Cardiac muscle cell (in vitro differentiated cells and primary cell): ENCODE measurements at regions not wholly inside any gene's neighbourhood (a gene's known extent, or its start where the extent isn't known, plus 50 kb on each side); places are given as distances from the start of the nearest gene placed in this dataset.
"Not testable (repeated sequence)": the region's sequence is repeated elsewhere in the genome, so short reads cannot be mapped to it uniquely, and the experiment has no call there.

Source experiments
- DNase-seq, 2 donors: peaks; one replicate each; pipeline versions ENCODE4 v3.0.0 to v3.0.0-alpha.2; 2010 to 2017; ENCODE audit warnings: low read depth in 1 of 2, low spot score in 1 of 2
- H3K27ac ChIP-seq: fragments of 200-600 bp; sonication (generic); 2 replicates; pipeline ENCODE4 v1.5.1; 2016
- H3K27me3 ChIP-seq: fragments of 200-600 bp; sonication (generic); 2 replicates; pipeline ENCODE4 v1.6.0; 2016; ENCODE audit warnings: control low read depth
- H3K36me3 ChIP-seq: fragments of 200-600 bp; sonication (generic); 2 replicates; pipeline ENCODE4 v1.5.1; 2016; ENCODE audit warnings: control low read depth
- H3K4me1 ChIP-seq: fragments of 200-600 bp; sonication (generic); 2 replicates; pipeline ENCODE4 v1.8.1; 2017; ENCODE audit warnings: low read depth, mild to moderate bottlenecking, mixed run types
- H3K4me3 ChIP-seq: fragments of 200-600 bp; sonication (generic); 2 replicates; pipeline ENCODE4 v1.5.1; 2016; ENCODE audit warnings: mild to moderate bottlenecking
- H3K9me3 ChIP-seq: fragments of 200-600 bp; sonication (generic); 2 replicates; pipeline ENCODE4 v1.5.1; 2017; ENCODE audit warnings: low read depth, mild to moderate bottlenecking, control low read depth
- CTCF ChIP-seq: IDR thresholded peaks from 2 replicates; pipeline ENCODE4 v1.5.1; 2012; ENCODE audit warnings: low read depth, mild to moderate bottlenecking, low read length

GRCh38 chr1:30219675-30220074 lies 503.7 kb downstream of the MATN1 start:
- H3K27me3 ChIP-seq = no peaks in the 10 kb centered on the region
- no peaks in the 10 kb centered on the region for H3K36me3 ChIP-seq

DNA sequence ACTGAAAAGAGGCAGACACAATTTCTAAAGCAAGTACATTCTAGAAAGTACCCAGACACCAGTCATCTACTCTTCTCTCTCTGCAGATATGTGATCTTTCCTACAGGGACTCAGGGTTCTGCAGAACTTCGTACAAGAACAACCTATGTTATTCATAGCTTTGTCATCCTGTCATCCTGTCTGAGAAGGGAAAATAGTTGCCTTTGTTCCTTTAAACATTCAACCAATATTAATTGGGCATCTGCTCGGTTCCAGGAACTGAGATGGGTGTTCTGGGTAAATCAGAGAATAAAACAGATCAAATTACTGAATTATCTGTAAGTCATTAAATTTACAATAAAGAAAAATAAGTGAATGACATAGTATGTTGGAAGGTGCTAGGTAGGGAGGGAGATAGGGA lies 504.9 kb downstream of the MATN1 start:
- H3K9me3 ChIP-seq = no peaks in the 10 kb centered on the region
- H3K27me3 ChIP-seq = no peaks in the 10 kb centered on the region
- no peak overlapping the region for H3K4me3 ChIP-seq
- H3K27ac ChIP-seq = no peak overlapping the region
- no peak for TF ChIP-seq CTCF
- H3K4me1 ChIP-seq = peaks cover 18% of the 10 kb centered on the region
- no peaks in the 10 kb centered on the region for H3K36me3 ChIP-seq
- no peak for DNase-seq

More at GRCh38 chr1:30219675-30220074, 503.7 kb downstream of the MATN1 start:
- H3K27ac ChIP-seq = no peak overlapping the region
- no peak overlapping the region for H3K4me3 ChIP-seq
- TF ChIP-seq CTCF = no peak
- no peak for DNase-seq
- H3K9me3 ChIP-seq = no peaks in the 10 kb centered on the region
- H3K4me1 ChIP-seq = peaks cover 18% of the 10 kb centered on the region

GRCh38 chr1:30216602-30217001 lies 506.8 kb downstream of the MATN1 start:
- Histone ChIP-seq H3K36me3 (no peaks in the 10 kb centered on the region), H3K27me3 (no peaks in the 10 kb centered on the region), H3K27ac (no peak overlapping the region), H3K4me3 (no peak overlapping the region), H3K4me1 (peaks cover 18% of the 10 kb centered on the region), H3K9me3 (no peaks in the 10 kb centered on the region)
- DNase-seq = no peak
- no peak for TF ChIP-seq CTCF

DNA sequence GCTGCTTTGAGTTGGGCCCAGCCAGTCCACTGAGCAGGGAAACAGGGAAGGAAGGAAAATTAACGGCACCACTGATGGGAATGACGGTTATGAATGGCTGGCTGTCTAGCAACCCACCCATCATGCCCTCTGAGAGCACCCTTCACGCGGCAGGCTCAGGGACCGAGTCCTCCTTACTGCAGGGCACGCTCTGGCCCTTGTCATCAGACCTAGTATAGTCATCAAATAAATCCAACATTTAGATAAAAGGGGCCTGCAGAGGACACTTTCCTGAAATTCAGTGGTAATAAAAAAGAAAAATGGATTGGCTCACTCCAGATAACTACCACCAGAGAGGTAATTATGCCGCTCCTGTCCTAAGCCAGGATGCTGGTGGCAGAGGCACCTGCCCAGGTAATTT lies 509.4 kb downstream of the MATN1 start:
- Histone ChIP-seq H3K27ac (no peak overlapping the region), H3K4me3 (no peak overlapping the region), H3K9me3 (no peaks in the 10 kb centered on the region), H3K27me3 (no peaks in the 10 kb centered on the region), H3K4me1 (no peaks in the 10 kb centered on the region), H3K36me3 (no peaks in the 10 kb centered on the region)
- DNase-seq = no peak
- TF ChIP-seq CTCF = no peak

GRCh38 chr1:30207962-30208361 lies 515.4 kb downstream of the MATN1 start:
- not testable (repeated sequence) for DNase-seq, H3K9me3 ChIP-seq, H3K36me3 ChIP-seq, H3K27ac ChIP-seq, H3K27me3 ChIP-seq, H3K4me3 ChIP-seq, H3K4me1 ChIP-seq

- not testable (repeated sequence) for H3K4me1 ChIP-seq, H3K36me3 ChIP-seq, H3K27me3 ChIP-seq, H3K4me3 ChIP-seq, H3K27ac ChIP-seq, H3K9me3 ChIP-seq, DNase-seq
These were observed 516.8 kb downstream of the MATN1 start for GRCh38 chr1:30206631-30207030.

- H3K27me3 ChIP-seq, H3K4me1 ChIP-seq, H3K9me3 ChIP-seq, H3K36me3 ChIP-seq, H3K4me3 ChIP-seq, H3K27ac ChIP-seq, DNase-seq: not testable (repeated sequence)
These were observed 518.5 kb downstream of the MATN1 start for GRCh38 chr1:30204916-30205315.
